ENCODE measurements at regions not wholly inside any gene's neighbourhood (a gene's known extent, or its start where the extent isn't known, plus 50 kb on each side); places are given as distances from the start of the nearest gene placed in this dataset.

- no peak for DNase-seq
Measured at GRCh38 chr5:123814801-123815470, 303.0 kb downstream of the CSNK1G3 start.

GRCh38 chr5:123813937-123814624 lies 302.1 kb downstream of the CSNK1G3 start:
- peak; percentile 59 for DNase-seq

- DNase-seq = no peak
Measured at GRCh38 chr5:123813264-123813663, 301.3 kb downstream of the CSNK1G3 start.

- no peak for DNase-seq
Measured at GRCh38 chr5:123811831-123812230, 299.9 kb downstream of the CSNK1G3 start.

- DNase-seq = no peak
Measured at GRCh38 chr5:123810746-123811340, 298.9 kb downstream of the CSNK1G3 start.

- DNase-seq = no peak
Measured at GRCh38 chr5:123810253-123810652, 298.3 kb downstream of the CSNK1G3 start.

- peak; percentile 76 for DNase-seq
Measured at GRCh38 chr5:123809594-123810221, 297.7 kb downstream of the CSNK1G3 start.

- no peak for DNase-seq
Measured at GRCh38 chr5:123808461-123809380, 296.7 kb downstream of the CSNK1G3 start.

GRCh38 chr5:123807177-123807945 lies 295.4 kb downstream of the CSNK1G3 start:
- peak; percentile 44 for DNase-seq

GRCh38 chr5:123806644-123807043 lies 294.7 kb downstream of the CSNK1G3 start:
- peak; percentile 18 for DNase-seq

GRCh38 chr5:123805300-123805699 lies 293.3 kb downstream of the CSNK1G3 start:
- no peak for DNase-seq

- DNase-seq = no peak
Measured at GRCh38 chr5:123803359-123803758, 291.4 kb downstream of the CSNK1G3 start.

GRCh38 chr5:123802298-123802951 lies 290.4 kb downstream of the CSNK1G3 start:
- DNase-seq = no peak

GRCh38 chr5:123800640-123801039 lies 288.7 kb downstream of the CSNK1G3 start:
- DNase-seq = no peak

GRCh38 chr5:123795688-123796087 lies 283.7 kb downstream of the CSNK1G3 start:
- DNase-seq = no peak

GRCh38 chr5:123790226-123790625 lies 278.2 kb downstream of the CSNK1G3 start:
- DNase-seq = no peak

- no peak for DNase-seq
Measured at GRCh38 chr5:123787635-123788034, 275.7 kb downstream of the CSNK1G3 start.

GRCh38 chr5:123787136-123787535 lies 275.2 kb downstream of the CSNK1G3 start:
- no peak for DNase-seq

GRCh38 chr5:123786411-123786810 lies 274.4 kb downstream of the CSNK1G3 start:
- DNase-seq = no peak

- peak; percentile 53 for DNase-seq
Measured at GRCh38 chr5:123785162-123786071, 273.4 kb downstream of the CSNK1G3 start.
